Head of caudate nucleus (tissue), 42 donors: ENCODE measurements at regions not wholly inside any gene's neighbourhood (a gene's known extent, or its start where the extent isn't known, plus 50 kb on each side); places are given as distances from the start of the nearest gene placed in this dataset.
"Not testable (repeated sequence)": the region's sequence is repeated elsewhere in the genome, so short reads cannot be mapped to it uniquely, and the experiment has no call there.

Experiments
- DNase-seq, 42 donors: peaks; one replicate each; pipeline versions ENCODE4 v3.0.0 to v3.0.0-alpha.2; 2020 to 2021; ENCODE audit warnings: mixed read lengths in 7 of 42
- intact Hi-C: fragments of 100-400 bp; cut with DNase I; formaldehyde crosslinking; loops from one replicate; pipeline ENCODE4 v1.15.0; 2022

DNA sequence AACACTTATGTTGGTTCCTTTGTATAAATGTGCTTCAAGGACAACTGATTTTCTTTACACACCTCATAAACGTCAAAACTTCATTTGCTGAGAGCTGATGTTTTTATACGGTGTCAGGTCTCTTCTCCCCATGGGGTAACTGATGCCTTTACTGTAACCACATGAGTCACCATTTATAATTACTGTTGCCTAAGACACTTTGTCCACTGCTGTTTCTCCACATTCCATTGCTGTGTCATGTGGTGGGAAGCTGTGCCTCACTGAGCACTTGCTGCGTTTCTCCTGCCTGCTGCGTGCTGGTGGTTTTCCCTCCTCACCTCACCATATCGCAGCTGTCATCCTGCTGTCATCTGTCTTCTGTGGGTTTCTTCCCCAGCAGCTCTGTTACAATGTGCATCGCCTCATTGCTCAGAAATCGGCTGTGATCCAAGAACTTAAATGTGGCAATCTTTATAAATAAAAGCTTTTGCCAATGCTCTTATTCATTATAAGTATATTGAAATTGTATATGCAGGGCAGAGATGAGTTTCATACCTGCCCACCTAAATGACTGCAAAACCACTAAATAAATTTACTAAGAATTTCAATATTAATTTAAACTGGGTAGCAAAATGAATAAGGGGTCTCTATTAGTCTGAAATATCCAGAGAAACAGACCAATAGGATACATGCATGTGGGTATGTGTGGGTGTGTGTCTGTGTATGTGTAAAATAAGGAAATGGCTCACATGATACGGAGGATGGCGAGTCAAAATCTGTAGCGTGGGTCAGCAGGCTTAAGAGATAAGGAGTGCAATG, 547.0 kb upstream of the SLITRK5 start:
- intact Hi-C loops, result no loop called here
- peak in 4 of 42 donors; percentile 3 to 9 (median 6) for DNase-seq

DNA sequence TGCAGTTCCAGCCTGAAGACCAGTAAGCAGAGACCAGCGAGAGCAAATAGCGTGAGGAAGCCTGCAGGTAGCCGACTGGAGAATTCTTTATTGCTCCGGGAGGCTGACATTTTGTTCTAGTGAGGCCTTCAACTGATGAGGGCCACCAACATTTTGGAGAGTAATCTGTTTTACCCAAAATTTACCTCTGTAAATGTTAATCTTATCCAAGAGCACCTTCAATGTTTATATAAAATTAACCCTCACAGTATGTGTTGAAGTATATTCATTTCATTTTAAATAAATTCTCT, 546.4 kb upstream of the SLITRK5 start:
- no peak for DNase-seq
- intact Hi-C loops, result no loop called here

DNA sequence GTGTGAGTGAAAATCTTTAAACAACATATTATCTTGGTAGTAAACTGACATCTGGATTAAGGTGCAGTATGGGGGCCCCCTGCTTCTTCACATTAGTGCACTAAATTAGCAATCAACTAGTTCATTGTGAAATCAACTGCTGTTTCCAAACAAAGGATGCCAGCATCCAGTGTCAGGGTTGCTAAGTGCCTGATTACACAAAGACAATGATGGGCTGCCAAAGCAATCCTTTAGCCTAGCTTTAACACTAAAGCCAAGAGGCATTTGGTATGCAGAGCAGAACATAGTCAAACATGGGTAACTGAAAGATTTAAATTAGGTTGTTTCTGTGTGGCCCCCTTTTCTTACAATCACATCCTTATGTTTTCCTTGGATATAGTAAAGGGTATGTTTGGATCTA, 543.1 kb upstream of the SLITRK5 start:
- peak in 13 of 42 donors; percentile 2 to 40 (median 18) for DNase-seq
- intact Hi-C loops, result no loop called here

DNA sequence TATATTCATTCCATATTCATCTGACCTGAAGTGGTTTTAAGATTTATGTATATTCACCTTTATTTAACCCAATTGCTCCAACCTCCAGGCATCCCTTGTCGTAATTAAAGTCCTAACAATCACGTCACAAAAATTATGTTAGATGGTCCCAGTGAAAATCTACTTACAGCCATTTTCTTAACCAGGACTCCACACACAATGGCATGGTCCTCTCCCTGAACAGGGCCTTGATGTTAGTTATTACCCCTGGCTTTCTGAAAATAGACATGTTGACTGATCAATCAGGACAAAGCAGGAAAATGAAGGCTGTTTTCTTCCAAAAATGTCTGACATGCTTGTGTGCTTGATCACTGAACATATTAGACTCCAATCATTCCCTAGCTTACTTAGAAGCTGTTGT, 542.7 kb upstream of the SLITRK5 start:
- DNase-seq, result no peak
- intact Hi-C loops, result no loop called here

DNA sequence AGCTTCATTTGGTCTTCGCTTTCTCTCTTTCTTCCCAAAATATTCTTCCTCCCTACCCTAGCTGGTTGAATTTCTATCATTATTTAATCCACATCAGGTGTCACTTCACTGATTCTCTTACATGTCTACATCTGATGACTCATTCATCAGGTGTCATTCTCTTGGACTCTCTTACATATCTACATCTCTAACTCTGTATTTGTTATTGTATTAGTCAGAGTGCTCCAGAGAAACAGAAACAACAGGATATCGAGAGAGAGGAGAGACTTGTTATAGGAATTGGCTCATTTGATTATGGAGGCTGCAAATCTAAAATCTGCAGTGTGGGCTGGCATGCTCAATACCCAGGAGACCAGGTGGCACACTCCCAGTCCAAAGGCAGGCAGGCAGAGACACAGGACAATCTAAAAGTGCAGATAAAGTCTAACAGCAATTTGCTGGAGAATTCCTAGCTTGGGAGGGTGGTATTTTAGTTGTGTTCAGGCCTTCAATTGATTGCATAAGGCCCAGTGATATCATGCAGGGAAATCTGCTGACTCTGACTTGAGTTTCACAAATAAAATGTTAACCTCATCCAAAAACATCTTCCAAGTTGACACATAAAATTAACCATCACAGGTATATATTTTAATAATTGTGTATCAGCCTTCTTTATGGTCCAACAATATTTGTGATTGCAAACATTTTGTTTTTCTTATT, 541.4 kb upstream of the SLITRK5 start:
- intact Hi-C loops, result no loop called here

DNA sequence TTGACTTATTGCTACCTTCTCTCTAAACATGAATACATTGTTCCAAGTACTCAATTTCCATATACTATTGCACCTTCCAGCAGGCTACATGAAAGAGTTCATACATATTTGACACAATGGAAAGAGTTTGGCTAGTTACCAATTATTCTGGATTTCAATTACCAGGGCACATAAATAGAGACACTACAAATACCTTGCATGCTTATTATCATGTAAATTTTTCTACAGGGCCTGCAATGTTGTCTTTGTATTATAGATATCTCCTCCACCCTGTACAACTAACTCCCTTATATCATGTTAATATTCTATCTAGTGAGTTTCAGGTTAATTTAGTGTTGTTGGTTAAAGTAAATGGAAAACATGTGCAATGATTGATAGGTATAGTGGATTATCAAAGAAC, 540.7 kb upstream of the SLITRK5 start:
- intact Hi-C loops, result no loop called here
- DNase-seq, result no peak

More for the DNA sequence above, 541.4 kb upstream of the SLITRK5 start:
- no peak for DNase-seq

DNA sequence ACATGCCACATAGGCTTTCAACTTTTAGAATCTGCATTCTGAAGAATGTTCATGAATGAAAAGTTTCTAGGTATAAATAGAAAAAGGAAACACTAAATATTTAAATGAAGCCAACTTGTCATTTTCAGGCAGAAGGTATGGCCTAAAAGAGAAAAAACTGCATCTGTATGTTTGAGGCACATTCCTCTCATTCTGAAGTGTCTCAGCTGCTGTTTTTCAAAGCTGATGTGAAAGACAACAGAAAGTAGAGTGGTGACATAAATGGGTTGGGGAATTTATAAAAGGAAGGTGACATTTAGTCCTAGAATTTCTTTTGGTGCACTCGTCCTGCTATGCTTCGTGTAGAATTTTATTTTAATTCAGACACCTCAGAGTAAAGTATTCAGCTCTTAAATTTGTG, 539.6 kb upstream of the SLITRK5 start:
- no peak for DNase-seq
- intact Hi-C loops, result no loop called here

DNA sequence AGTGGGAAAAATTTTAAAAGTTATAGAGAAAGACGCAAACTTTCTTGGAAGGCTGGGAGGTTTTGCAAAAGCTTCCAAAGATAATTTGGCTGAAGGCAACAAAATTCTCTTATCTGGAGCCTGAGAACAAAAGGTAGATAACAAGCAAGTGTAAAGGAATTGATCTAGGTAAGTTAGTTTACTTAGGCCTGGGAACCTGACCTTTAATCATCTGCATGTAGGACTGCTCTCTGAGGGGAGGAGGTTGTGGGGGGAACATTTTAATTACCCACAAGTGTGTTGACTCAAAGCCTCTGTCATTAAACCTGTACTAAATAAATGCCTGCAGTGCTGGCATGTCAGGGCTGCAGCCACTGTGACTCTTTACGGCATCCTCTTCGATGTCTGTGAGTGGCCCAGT, 532.3 kb upstream of the SLITRK5 start:
- no peak for DNase-seq
- intact Hi-C loops, result no loop called here

DNA sequence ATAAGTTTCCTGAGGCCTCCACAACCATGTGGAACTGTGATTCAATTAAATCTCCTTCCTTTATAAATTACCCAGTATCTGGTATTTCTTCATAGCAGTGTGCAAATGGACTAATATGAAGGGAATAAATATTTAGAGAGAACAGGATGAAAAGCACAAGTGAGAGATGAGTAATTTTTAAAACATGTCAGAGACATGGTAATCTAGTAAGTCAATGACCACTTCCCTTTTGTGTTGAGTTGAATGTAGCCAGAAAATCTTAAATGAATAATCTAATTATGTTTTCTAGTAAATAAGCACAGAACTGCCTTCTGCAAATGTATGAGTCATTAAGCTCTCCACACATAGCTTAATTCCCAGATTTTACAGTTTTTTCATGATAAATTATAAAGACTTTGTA, 524.1 kb upstream of the SLITRK5 start:
- intact Hi-C loops, result no loop called here

DNA sequence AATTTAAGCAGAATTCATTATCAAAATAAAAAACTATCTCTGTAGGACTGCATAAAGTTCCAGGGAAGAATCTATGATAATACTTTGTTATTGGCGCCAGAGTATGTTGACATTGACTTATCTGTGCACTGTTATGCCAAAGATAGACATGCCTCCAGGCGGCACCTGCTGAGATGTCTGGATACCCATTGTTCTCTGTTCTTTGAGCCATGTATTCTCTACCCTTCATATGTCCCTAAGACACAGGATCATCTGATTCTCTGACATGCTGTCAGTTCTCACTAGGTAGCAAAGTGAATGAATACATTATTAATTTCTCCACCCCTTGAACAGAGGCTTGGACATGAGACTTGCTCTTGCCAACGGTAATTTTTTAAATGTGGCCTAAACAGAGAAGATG, 517.8 kb upstream of the SLITRK5 start:
- no peak for DNase-seq
- intact Hi-C loops, result no loop called here

More for the DNA sequence above, 524.1 kb upstream of the SLITRK5 start:
- no peak for DNase-seq

DNA sequence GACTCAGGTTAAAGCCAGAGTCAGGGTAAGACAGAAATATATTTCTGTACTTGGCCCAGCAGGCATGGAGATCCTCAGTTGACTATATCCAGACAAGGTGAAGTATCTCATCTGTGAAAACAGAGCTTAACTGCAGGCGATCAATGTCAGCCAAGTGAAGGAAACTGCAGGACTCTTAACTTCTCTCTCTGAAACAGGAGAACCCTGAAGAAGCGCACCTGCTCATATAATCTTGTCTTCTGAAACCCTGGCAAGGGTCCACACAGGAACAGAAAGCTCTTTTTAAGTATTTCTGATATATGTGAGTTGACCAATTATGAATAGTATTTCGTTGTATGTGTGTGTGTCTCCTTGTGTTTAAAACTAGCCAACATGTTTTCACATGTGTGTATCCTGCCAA, 504.8 kb upstream of the SLITRK5 start:
- intact Hi-C loops, result no loop called here
- DNase-seq, result no peak

DNA sequence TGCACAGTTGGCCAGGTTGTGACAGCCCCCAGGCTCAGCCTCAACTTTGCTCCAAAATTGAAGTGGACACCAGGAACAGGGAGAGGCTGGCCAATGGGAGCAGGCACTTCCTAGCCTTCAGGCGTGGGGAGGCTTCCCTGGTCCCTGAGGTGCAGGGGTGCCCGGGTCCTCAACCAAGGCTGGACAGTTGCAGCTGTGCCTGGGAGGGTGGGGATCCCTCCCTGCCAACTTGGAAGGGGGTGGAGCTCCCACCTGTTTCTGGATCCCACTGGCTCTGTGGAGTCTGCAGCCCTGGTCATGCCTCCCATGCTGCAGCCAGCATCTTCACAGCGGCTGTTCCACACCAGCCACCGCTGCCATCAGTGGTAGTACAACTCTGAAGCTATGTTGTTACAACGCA, 502.8 kb upstream of the SLITRK5 start:
- intact Hi-C loops, result no loop called here
- DNase-seq, result no peak

DNA sequence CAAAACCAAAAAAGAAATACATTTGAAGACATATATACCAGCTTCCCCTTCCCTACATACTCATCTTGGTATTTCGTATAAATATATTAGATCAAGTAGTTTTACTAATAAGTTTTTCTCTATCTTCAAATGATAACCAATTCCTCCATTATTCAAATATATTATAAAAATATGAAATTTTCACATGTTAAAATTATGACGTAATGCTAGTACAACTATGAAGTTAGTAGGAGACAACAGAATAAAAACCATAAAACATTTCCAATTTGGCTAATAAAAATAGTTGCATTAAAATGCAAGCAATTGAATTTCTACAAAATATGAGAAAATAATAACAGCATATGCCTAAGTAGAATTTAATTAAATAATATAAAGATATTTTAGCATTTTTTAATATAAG, 501.8 kb upstream of the SLITRK5 start:
- no peak for DNase-seq
- intact Hi-C loops, result no loop called here

DNA sequence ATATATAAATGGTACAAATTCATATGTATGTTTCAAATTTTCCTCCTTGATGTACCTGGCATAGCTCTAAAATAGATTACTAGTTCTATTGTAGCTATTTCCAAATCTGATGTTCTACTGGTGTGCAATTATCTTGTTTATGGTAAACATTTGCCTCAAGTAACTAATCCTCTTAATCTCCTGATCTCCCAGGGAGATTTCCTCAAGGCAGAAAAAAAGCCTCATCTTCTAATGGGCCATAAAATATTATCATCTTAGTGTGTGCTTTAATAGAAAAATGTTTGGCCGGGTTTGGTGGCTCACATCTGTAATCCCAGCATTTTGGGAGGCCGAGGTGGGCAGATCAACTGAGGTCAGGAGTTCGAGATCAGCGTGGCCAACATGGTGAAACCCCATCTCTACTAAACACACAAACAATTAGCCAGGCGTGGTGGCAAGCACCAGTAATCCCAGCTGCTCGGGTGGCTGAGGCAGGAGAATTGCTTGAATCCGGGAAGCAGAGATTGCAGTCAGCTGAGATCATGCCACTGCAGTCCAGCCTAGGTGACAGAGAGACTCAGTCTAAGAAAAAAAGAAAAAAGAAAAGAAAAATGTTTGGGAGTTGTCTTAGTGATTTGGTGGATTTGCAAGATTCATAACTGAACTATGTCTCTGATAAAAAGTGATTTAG, 498.9 kb upstream of the SLITRK5 start:
- no peak for DNase-seq
- intact Hi-C loops, result no loop called here

DNA sequence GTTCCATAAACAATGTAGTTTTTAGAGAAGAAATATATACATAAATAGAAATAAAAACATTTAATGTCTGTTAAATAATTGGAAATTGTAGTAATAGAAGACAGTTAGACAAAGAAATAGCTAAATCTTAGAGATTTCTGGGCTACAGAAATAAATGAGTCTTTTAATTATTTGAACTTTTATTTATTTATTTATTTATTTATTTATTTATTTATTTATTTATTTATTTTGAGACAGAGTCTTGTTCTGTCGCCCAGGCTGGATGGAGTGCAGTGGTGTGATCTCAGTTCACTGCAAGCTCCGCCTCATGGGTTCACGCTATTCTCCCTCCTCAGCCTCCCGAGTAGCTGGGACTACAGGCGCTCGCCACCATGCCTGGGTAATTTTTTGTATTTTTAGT, 486.0 kb upstream of the SLITRK5 start:
- intact Hi-C loops, result not testable (repeated sequence)
- peak in 1 of 42 donors; percentile 5 for DNase-seq

DNA sequence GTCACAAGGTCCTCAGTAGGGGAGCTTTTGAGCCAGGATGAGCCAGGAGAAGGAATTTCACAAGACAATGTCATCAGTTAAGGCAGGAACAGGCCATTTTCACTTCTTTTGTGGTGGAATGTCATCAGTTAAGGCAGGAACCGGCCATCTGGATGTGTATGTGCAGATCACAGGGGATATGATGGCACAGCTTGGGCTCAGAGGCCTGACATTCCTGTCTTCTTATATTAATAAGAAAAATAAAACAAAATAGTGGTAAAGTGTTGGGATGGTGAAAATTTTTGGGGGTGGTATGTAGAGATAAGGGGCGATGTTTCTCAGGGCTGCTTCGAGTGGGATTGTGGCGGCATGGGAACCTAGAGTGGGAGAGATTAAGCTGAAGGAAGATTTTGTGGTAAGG, 484.5 kb upstream of the SLITRK5 start:
- DNase-seq, intact Hi-C loops: not testable (repeated sequence)

DNA sequence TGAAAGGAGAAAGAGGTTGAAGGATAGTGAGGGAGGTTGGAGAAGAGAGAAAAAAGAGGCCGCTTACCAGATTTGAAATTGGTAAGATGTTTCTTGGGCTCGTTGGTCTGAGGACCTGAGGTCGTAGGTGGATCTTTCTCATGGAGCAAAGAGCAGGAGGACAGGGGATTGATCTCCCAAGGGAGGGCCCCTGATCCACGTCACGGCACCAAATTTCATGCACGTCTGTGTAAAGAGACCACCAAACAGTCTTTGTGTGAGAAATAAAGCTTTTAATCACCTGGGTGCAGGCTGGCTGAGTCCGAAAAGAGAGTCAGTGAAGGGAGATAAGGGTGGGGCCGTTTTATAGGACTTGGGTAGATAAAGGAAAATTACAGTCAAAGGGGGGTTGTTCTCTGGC, 479.7 kb upstream of the SLITRK5 start:
- intact Hi-C loops, DNase-seq: not testable (repeated sequence)

DNA sequence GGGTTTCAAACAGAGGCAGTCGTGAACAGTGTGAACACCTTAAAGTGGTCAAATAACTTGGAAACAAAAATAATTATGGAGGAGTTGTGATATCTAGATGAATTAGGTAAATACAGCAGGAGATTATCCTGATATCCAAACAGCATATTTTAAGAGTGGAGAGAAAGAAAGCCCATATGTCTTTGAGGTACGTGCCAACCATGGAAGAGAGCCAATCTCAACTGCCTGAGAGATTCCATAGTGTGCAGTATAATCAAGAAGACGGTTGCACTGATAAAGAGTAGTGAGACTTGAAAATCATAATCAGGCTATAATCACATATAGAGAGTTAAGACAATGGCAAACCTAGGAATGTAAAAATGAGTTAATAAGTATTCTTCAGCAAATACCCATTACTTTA, 472.8 kb upstream of the SLITRK5 start:
- DNase-seq, result no peak
- intact Hi-C loops, result no loop called here

DNA sequence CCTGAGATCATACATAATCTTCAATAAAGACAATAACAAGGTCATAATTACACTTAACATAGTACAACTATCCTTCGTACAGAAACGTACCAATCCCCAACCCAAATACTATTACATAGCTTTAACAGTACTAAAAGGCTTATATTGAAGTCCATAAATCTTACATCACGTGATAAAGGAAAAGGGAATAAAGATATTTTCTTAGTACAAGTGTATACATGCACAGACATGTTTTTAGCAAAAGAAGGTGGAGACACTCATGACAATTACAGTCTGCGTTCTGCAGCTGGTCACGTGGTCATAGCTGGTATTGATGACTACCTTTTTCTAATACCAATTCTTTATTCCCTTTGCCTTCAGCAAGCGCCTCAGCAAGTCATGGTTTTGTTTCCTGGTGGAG, 464.5 kb upstream of the SLITRK5 start:
- intact Hi-C loops, result no loop called here

DNA sequence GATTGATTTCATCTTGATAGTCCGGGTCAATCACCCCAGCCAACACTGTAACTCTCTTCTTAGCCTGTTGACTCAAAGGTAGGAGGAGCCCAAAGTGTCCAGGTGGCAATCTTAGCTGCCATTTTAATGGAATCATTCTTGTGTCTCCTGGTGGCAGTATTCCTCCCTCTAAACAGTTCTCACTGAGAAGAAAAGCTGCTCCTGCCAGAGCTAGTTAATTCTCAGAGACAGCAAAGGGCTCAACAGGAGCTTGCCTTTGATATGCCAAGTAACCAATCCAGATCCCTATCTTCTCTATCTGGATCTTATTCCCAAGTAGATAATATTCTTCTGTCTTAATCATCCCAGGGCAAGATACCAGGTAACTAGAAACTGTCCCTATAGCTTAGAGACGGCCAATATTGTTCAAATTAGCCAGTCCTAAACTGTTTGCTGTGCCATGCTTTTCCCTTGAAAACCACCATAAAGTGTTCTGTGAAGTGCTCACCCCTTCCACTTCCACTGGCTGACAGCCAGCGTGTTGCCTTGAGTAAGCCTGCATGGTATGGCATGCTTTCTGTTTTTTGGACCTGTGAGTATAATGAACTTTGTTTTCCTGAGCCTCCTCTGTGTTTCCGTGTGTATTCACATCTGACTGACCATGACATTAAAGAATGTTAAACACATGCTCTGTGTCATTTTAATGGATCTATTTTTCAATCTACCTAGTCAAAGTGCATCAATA, 463.7 kb upstream of the SLITRK5 start:
- intact Hi-C loops, result no loop called here
- no peak for DNase-seq

More for the DNA sequence above, 464.5 kb upstream of the SLITRK5 start:
- DNase-seq, result no peak
